ENCODE measurements at regions not wholly inside any gene's neighbourhood (a gene's known extent, or its start where the extent isn't known, plus 50 kb on each side); places are given as distances from the start of the nearest gene placed in this dataset.

DNA sequence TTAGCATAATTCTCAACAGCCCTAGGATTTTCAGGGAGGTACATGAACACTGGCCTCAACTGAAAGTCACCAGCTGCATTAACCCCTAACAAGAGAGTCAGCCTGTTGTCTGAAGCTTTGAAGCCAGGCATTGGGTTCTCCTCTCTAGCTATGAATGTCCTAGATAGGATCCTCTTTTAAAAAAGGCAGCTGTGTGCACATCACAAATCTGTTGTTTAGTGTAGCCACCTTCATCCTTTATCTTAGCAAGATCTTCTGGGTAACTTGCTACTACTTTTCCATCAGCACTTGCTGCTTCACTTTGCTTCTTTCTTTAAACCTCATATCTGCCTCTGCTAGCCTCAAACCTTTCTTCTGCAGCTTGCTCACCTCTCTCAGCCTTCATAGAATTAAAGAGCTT, 1692.1 kb downstream of the EFNB2 start:
- no peak for DNase-seq (ENCODE audit: low read depth)

DNA sequence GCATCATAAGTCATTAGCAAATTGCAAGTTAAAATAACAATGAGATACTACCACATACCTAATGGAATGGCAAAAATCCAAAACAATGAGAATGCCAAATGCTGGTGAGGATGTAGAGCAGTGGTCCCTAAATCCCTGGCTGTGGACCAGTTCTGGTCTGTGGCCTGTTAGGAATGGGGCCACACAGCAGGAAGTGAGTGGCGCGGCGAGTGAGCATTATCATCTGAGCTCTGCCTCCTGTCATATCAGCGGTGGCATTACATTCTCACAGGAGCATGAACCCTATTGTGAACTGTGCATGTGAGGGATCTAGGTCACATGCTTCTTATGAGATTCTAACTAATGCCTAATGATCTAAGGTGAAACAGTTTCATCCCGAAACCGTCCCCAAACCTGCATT, 1694.4 kb downstream of the EFNB2 start:
- DNase-seq (ENCODE audit: low read depth) = no peak

DNA sequence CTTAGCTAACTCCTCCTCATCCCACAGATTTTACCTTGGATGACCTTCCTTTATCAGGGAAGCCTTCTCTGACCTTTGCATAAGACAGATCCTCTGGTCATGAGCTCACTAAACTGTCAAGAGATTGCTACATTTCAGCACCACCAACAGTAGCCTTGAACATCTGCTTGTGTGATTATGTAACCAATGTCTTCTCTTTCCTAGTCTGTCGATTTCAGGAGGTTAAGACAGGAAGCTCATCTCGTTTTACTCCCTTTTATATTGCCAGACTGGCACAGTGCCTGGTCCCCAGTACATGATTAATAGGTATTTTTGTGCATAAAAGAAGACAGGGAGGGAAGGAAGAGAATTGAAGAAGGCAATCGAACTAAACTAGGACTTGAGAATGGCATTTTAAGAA, 1697.7 kb downstream of the EFNB2 start:
- DNase-seq (ENCODE audit: low read depth) = no peak

DNA sequence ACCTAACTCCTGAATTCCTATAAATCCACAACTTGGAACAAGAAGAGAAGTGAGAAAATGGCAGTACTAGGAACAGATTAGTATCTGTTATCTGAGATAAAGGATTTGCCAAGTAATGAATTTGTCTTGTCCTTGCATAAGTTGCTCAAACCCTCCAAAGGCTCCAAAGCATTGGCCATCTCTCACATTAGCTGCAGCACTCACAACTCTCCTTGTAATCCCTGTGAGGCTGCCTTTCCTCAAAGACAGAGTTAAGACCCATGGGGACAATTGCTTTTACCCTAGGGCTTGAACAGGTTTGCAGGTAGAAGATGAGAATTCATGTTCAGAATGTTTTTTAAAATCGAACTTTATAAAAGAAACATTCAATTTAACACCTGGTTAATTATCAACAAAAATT, 1702.2 kb downstream of the EFNB2 start:
- no peak for DNase-seq (ENCODE audit: low read depth)

DNA sequence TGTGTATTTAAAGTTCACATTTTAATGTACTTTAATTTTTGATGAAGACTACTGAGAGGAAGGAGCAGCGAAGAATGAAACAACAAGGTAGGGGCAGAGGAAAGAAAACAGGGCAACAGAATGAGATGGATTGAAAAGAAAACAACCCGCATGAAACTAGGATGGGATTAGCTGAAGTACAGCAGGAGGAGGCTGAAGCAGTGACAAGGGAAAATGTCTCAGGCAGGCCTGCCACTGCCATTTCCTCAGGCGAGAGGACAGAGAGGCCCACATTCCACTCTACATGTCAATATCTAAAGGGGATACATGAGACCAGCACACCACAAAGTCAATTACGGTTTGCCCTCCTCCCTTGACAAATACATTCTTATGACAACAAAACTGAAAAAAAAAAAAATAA, 1703.2 kb downstream of the EFNB2 start:
- no peak for DNase-seq (ENCODE audit: low read depth)

DNA sequence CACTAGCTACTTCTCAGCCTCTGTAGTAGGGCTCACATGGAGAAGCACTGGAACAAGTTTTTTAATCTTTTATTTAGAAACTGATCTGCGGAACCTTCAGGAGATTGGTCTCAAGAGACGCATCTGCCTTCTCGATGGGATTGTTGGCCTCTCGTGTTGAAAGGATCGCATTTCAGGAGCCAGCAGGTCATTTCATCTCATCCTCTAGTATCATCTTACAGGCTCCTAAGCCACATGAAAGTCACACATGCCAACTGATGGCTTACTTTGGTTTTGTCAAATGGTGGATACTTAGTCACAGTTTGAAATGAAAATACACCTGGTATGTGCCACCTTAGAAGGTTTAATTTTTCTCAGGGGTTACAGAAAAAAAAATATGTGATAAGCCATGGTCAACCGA, 1703.6 kb downstream of the EFNB2 start:
- DNase-seq (ENCODE audit: low read depth) = no peak

DNA sequence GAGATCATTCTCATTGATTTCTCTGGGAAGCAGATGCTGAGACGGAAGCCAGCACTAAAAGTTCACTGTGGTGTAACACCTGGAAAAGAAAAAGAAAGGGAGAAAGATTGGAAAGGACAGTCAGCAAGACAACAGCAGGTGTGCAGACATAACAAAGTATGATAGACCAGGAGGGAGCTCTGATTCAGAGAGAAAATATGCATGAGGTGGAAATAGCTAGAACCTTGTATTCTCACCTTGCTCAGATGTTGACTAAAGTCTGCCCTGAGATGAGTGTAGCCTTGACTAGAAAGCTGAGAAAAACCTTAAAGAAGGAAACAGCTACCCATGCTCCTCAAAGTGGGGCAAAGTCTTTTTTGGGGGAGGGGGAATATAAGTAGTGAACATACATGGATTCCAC, 1711.8 kb downstream of the EFNB2 start:
- DNase-seq (ENCODE audit: low read depth) = no peak

DNA sequence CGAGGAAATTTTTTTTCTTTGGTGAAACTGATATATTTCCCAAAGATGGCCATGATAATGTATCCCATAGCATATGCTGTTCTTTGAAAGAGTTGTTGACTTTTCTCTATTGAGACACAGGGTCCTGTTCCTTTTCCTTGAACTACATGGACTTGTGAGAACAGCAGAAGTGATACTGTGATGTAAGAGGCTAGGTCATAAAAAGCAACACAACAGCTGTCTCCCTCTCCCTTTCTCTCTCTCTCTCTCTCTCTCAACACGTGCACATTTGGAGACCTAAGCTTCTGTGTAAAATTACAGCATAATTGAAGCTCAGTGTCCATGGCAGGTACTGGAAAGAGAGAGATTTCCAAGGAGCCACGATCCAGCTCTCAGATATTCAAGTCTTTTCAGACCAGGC, 1712.4 kb downstream of the EFNB2 start:
- DNase-seq (ENCODE audit: low read depth) = no peak

DNA sequence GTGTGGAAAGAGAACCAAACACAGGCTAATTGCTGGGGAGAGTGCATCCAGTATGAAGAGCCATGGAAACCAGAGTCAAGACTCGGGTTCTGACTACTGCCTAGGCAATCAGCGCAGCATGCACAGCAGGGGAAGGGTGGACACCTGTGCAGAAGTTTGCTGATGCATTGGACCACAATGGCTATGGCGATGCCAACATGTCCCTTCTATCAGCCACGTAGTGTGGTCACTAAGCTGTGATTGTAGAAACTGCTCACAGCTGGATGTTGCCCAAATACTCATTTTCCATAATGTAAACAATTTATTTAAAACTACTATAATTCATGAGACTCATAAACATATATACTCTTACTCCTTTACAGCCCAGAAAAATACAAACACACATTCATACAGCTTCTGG, 1718.2 kb downstream of the EFNB2 start:
- DNase-seq (ENCODE audit: low read depth) = no peak

DNA sequence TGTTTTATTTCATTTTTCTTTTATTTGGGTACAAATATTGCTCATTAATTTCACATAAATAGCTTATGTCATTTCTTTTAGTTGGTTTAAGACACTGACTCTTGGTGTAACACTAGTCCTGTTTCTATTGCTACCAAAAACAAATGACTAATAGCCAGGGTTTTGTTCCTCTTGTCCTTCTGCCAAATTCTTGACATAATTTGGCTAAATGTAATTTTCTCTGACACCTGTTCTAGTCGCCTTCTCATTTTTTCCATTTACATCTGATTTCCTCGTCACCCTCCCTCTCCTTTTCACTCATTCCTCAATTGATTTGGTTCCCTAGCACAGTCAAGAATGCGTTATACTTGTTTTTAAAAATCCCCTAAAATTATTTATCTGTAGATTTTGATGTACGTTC, 1718.7 kb downstream of the EFNB2 start:
- DNase-seq (ENCODE audit: low read depth) = no peak

DNA sequence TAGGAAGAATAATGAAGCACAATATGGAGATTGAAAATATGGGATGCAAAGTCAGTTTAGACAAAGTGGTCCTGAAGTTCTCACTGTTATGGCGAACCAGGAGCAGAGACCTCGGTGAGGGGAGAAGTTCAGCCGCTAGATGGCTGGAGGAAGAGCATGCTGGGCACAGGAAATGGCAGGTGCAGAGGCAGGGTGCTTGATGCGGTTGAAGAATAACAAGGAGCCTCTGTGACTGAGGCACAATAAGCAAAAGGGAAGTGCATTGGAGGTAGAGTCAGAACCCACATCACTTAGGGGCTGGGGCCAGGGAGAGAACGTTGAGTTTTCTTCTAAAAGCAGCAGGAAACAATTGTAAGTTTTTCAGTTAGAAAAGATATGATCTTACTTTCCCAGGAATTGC, 1725.2 kb downstream of the EFNB2 start:
- DNase-seq (ENCODE audit: low read depth) = no peak

DNA sequence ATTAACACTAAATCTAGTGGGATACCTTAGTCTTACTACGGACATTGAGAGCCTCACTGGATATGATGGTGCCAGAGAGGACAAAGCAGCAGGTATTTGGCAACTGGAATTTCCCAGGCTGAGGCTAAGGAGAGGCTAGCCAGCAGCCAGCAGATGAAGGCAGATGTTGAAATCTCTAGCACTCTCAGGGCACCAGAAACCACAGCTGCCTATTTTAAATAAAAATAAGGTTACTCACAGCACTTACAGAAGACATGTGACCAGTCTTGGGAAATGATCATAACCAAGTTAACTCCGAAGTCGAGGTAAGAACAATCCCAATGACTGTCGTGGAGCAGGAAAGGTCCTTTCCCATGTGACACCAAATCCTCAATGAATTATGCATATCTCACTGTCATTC, 1726.0 kb downstream of the EFNB2 start:
- DNase-seq (ENCODE audit: low read depth) = no peak

DNA sequence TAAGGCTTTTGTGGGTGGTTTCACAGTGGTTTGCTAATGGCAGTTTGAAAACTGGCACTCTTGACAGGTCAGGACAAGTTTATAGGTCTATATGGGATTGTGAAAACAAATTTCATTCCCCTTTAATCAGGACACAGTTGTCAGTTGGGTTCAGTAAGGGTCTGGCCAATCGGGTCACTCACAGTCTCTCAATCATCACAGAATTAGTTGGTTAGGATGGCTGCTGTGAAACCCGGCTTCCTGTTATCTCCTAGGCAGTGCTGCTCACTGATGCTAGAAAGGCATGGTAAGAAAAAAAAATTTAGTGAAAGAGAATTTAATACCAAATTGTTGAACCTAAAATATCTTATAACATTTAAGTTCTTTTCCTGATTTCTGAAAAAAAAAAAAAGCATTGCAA, 1730.1 kb downstream of the EFNB2 start:
- no peak for DNase-seq (ENCODE audit: low read depth)

DNA sequence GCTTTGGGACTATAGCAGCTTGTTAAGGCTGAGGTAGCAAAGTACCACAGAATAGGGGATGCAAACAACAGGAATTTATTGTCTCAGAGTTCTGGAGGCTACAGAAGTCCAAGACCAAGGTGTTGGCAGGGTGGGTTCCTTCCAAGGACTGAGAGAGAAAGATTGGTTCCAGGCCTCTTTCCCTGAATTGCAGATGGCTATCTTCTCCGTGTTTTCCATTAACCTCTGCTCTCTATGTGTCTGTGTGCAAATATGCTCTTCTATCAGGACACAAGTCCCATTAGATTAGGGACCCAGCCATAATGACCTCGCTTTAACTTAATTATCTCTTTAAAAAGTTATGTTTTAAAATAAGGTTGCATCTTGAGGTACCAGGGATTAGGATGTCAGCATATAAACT, 1732.9 kb upstream of the SLC10A2 start:
- no peak for DNase-seq (ENCODE audit: low read depth)

DNA sequence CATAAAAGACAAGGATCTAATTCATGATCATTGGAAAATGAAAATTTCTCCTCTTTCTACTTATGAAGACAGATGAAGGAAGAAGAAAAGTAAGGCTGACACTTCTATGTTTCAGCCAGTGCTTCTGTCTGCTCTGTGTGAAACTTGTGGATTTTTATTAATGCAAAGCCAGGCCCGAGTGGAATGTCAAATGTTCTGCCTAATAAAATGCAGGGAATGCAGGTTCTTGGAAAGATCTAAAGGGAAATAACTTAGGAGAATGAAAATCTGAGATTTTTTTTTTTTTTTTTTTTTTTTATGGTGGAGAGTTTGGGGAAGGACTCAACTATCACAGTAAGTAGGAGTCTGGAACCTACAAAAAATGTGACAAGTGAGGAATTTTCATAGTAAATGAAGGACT, 1732.3 kb upstream of the SLC10A2 start:
- DNase-seq (ENCODE audit: low read depth) = no peak

DNA sequence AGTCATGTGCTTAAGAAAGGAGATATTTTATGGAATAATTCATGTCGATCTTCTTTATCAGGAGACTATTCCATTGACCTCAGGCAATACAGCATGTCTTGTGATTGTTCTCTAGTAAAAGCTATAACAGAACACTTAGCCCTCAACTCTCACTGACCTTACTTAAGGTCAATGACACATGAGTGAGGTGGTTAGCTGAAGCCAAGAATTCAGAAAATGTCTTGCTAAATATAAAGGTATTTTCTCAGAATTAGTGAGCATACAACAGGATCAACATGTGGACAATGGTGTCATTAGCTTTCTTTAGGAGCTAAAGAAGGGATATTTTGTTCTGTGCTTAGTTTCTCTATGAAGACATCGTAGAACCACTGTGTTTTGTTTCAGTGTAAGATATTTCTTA, 1730.4 kb upstream of the SLC10A2 start:
- no peak for DNase-seq (ENCODE audit: low read depth)

DNA sequence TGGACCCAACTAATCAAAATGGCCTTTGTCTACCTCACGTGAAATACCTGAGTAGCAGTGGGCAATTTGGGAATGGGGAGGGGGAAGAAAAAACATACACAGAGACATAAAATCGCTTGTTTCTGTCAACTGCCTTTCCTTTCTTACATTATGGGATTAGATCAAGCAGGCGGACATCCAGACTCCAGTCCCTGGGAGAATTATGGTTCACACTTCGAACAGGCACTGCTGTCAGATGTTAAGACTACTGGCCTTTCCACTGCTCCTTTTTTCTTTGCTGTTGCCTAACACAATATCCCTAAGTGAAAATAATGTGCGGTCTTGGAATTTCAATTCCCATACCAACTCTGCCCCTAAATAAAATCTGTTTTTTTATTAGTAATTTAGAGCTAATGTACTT, 1719.7 kb upstream of the SLC10A2 start:
- no peak for DNase-seq (ENCODE audit: low read depth)

DNA sequence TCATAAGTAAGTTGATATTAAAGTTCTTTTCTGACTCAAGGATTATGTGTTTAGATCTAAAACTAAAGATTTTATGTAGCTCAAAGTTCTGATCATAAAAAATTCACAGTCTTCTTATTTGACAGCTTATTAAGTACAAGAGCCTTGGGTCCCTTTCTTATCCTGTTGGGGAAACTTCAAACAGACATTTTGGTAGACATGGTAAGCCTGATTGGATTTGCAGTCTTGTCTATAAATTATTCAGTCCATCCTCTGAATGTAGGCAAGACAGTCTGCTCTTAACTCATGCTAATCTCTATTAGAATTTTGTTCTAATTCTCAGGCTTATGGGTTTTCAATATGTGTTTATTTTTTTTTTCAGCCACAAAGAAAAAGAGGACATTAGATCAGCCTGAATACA, 1718.7 kb upstream of the SLC10A2 start:
- no peak for DNase-seq (ENCODE audit: low read depth)

DNA sequence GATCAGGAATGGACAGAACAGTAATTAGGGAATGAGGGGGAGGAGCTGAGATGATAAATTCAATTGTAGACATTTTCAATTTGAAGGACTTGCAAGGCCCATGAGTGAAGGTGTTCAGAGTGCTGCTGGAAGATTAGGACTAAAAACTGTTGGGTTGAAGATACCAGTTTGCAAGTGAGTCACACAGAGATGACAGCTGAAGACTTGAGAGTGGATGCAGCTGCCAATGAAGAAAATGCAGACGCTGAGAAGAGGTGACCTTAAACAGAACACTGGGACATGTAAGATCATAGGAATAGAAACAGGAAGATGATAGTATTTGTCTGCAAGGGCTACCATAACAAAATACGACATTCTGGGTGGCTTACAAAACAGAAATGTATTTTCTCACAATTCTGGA, 1716.5 kb upstream of the SLC10A2 start:
- DNase-seq (ENCODE audit: low read depth) = no peak

DNA sequence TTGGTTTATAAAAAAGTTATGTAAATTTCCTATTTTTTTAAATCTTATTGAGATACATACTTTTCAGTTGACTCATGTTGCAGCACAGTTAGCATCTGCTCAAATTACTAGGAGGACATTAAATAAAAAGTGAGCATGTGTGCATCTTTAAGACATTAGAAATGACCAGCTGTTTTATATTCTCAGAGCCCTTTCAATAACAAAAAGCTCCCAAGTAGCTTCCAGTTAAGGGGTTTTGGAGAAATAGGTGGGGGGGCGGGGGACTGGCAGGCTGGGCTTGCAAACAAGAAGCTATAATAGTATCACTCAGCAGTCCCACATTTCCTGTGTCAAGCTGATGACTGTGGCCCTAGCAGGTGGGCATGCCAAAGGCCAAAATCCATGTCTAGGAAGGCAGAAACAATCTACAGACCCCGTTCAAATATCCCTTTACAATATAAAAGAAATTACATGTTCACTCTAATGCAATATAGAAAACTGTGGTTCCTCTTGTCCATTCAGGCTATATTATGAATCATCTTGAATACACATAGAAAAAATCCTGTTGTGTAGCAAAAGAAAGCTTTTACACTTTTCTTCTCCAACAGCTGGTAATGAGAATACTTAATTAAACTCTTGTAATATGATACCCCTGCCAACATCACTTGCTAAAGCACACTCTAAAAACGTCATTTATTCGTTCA, 1713.2 kb upstream of the SLC10A2 start:
- no peak for DNase-seq (ENCODE audit: low read depth)

DNA sequence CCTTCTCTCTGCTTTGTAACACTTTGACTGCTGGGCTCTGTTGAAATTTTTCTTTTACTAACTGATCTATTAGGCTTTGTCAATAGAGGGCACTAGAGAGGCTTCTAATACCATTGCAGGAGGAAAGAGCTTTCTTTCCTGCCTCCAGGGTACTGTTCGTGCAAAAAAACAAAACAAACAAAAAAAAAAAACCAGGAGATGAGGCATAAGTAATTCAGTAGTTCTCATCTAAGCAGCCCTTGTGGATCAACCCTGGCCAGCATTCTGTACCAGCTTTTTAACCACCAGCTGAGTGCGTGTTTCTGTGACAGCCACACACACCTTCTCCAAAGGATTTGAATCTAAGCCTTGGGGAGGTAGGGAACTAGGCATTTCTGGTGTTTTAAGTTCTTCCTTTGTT, 1707.6 kb upstream of the SLC10A2 start:
- DNase-seq (ENCODE audit: low read depth) = no peak

DNA sequence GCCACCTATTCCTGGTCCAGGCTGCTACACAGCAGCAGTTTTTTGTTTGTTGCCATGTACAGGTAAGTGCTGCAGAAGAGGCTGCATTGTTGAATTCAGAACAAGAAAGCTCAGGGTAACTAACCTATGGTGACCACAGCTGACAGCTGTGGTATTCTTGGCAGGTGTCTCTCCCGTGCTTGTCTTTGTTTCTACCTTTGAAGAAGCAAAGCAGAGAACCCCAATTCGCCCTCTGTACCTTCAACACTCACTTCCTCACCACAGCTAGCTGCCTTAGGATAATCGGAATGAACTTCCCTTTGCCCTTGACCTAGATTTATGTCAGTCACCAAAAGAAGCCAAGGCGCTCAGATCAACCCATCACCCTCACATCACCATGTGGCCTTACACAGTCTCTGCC, 1703.3 kb upstream of the SLC10A2 start:
- no peak for DNase-seq (ENCODE audit: low read depth)

DNA sequence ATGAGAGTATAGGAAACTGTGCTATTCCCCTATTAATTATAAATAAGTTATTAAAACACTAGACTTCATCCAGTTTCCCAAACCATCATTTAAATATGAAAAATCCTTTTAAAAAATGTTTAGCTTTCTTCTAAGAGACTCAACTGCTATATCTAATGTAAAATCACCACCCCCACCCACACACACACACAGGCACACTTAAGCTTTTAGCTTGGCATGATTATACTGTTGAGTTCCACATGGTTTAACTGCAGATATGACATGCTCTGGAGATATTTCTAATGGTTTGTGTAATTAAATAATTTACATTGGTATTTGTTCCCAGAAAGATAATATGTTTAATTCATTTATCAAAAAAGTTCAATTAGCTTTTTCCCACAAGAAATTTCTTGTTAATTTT, 1700.1 kb upstream of the SLC10A2 start:
- DNase-seq (ENCODE audit: low read depth) = no peak

DNA sequence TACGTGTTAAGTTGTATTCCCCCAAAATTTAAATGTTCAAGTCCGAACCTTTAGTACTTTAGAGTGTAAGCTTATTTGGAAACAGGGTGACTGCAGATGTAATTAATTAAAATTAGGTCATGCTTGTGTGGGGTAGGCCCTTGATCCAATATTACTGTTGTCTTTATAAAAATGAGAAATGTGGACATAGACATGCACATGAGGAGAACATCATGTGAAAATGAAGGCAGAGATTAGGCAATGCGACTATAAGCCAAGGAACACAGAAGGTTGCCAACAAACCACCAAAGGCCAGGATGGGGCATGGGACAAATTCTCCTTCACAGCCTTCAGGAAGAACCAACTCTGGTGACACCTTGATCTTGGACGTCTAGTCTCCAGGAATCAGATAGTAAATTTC, 1698.4 kb upstream of the SLC10A2 start:
- no peak for DNase-seq (ENCODE audit: low read depth)

DNA sequence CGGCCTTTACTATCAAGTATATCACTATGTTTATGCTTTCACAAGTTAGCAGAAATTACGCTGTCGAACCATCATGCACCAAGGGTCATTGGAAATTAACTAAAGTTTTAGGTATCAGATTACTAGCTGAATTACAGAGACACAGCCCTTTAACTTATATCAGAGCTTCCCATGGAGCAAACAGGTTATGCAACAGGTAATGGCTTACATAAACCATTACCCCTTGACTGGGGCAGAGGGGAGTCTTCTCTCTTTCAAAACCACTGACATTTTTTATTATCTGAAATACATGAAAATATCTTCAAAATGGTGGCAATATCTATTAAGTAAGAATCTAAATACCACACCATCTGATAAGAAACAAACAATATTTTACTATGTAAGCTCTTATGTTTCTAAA, 1692.9 kb upstream of the SLC10A2 start:
- DNase-seq (ENCODE audit: low read depth) = no peak

Measured in stimulated activated CD8-positive, alpha-beta memory T cell treated with anti-CD3 and anti-CD28 coated beads, Interleukin-4, amount 100 ng/mL, for 24 hours (primary cell).